Pancreas (tissue), 10 donors: ENCODE measurements at regions not wholly inside any gene's neighbourhood (a gene's known extent, or its start where the extent isn't known, plus 50 kb on each side); places are given as distances from the start of the nearest gene placed in this dataset.

ENCODE experiments used
- ATAC-seq, 4 donors: fragments of 200-7000 bp; cut with Tn5 transposase; one replicate each; pipeline versions ENCODE4 v1.8.0 to v1.9.1; 2020; ENCODE audit warnings: mild to moderate bottlenecking in 4 of 4, moderate library complexity in 4 of 4
- DNase-seq, 6 donors: peaks; one replicate each; pipeline ENCODE4 v3.0.0-alpha.2; 2020
- FAIRE-seq: peaks from 2 replicates; lab custom pipeline; 2012; peaks lifted over from hg19 to GRCh38; lab: Jason Lieb, UNC
- H3K27ac ChIP-seq, 4 donors: fragments of 200-600 bp; sonication (generic); 1 replicate in 3 of 4; 2 replicates in 1 of 4; pipeline versions ENCODE4 v1.5.0 to v1.8.0; 2020
- H3K27me3 ChIP-seq, 4 donors: fragments of 200-600 bp; one replicate each; pipeline ENCODE4 v1.8.0; 2021
- H3K36me3 ChIP-seq, 3 donors: fragments of 200-600 bp; sonication (generic) in 1 of 3; one replicate each; pipeline versions ENCODE4 v1.5.0 to v1.8.0; 2020 to 2021
- H3K4me1 ChIP-seq, 3 donors: fragments of 200-600 bp; one replicate each; pipeline ENCODE4 v1.8.0; 2021
- H3K4me3 ChIP-seq, 4 donors: fragments of 200-600 bp; sonication (generic) in 2 of 4; one replicate each; pipeline versions ENCODE4 v1.5.0 to v1.8.0; 2020 to 2021
- H3K9me3 ChIP-seq, 4 donors: fragments of 200-600 bp; one replicate each; pipeline ENCODE4 v1.8.0; 2021
- CTCF ChIP-seq, 4 donors: fragments of 200-600 bp; sonication (generic) in 3 of 4; IDR thresholded peaks; one replicate each; pipeline versions ENCODE4 v1.5.0 to v1.8.0; 2021; ENCODE audit warnings: antibody characterized with exemption in 4 of 4
- WGBS, 2 donors: extraction: QIAGEN DNeasy Blood & Tissue Kit; methylation state at CpG; one replicate each; pipeline ENCODE4 v1.1.7; 2013; 5-methylcytosine and 5-hydroxymethylcytosine counted together
- intact Hi-C, 3 donors: fragments of 100-400 bp; cut with DNase I; formaldehyde crosslinking; loops; one replicate each; pipeline versions ENCODE4 v1.11.1 to v1.14.2; 2022
- donor health status: healthy with polysubstance abuse.
- donor health status: DM: no; HTN: no; CAD: no; lungs with moderate emphysema.
- donor health status: DM: no; HTN: no; CAD: no.
- donor health status: control.
- donor health status: control.
- donor health status: Bipolar disorder and iron deficiency.
- donor health status: DM: yes; HTN: yes; CAD: no.
- donor health status: DM: no; HTN: no; CAD: no.
- donor health status: DM: no; HTN: no; CAD: no.
- donor health status: DM: yes; HTN: yes; CAD: no.

GRCh38 chr7:80330434-80330833 is 181.4 kb downstream of the GNAT3 start:
- no peak for TF ChIP-seq CTCF (IDR thresholded peaks at IDR 0.05)
- ATAC-seq (no peak), DNase-seq (no peak), FAIRE-seq (no peak)
- Histone ChIP-seq H3K9me3 (no peaks in the 10 kb centered on the region), H3K4me3 (no peak overlapping the region), H3K27ac (no peak overlapping the region), H3K36me3 (no peaks in the 10 kb centered on the region), H3K27me3 (no peaks in the 10 kb centered on the region), H3K4me1 (no peaks in the 10 kb centered on the region)
- intact Hi-C loops = no loop called here

- no peak for TF ChIP-seq CTCF (IDR thresholded peaks at IDR 0.05)
- no peak overlapping the region for H3K27ac ChIP-seq
- FAIRE-seq (no peak), ATAC-seq (no peak), DNase-seq (no peak)
- 38 to 46% methylated on average over 3 of the region's 3 CpGs for WGBS, 2 donors
- H3K27me3 ChIP-seq = no peaks in the 10 kb centered on the region
- H3K9me3 ChIP-seq = no peaks in the 10 kb centered on the region
- H3K4me3 ChIP-seq = no peak overlapping the region
- no peaks in the 10 kb centered on the region for H3K36me3 ChIP-seq
- H3K4me1 ChIP-seq = no peaks in the 10 kb centered on the region
- intact Hi-C loops = no loop called here
Observed at GRCh38 chr7:80324032-80324431, 187.8 kb downstream of the GNAT3 start.

- no peak for DNase-seq
- Histone ChIP-seq H3K27me3 (no peaks in the 10 kb centered on the region), H3K4me3 (no peak overlapping the region), H3K36me3 (no peaks in the 10 kb centered on the region), H3K27ac (no peak overlapping the region), H3K4me1 (no peaks in the 10 kb centered on the region), H3K9me3 (no peaks in the 10 kb centered on the region)
- peak; percentile 5 for FAIRE-seq
- no peak for TF ChIP-seq CTCF (IDR thresholded peaks at IDR 0.05)
- WGBS, 2 donors = 48 to 59% methylated on average over 2 of the region's 2 CpGs
- no peak for ATAC-seq
- intact Hi-C loops = no loop called here
Observed at GRCh38 chr7:80319461-80319860, 184.8 kb downstream of the GNAI1 start.

GRCh38 chr7:80318081-80318480 is 183.4 kb downstream of the GNAI1 start:
- no peak for TF ChIP-seq CTCF (IDR thresholded peaks at IDR 0.05)
- ATAC-seq (no peak), FAIRE-seq (no peak), DNase-seq (no peak)
- no peaks in the 10 kb centered on the region for H3K27me3 ChIP-seq
- 81 to 83% methylated on average over 3 of the region's 3 CpGs for WGBS, 2 donors
- no peaks in the 10 kb centered on the region for H3K9me3 ChIP-seq
- no peak overlapping the region for H3K27ac ChIP-seq
- H3K4me1 ChIP-seq = no peaks in the 10 kb centered on the region
- intact Hi-C loops = no loop called here
- no peaks in the 10 kb centered on the region for H3K36me3 ChIP-seq
- H3K4me3 ChIP-seq = no peak overlapping the region

GRCh38 chr7:80316811-80317210 is 182.2 kb downstream of the GNAI1 start:
- ATAC-seq (no peak), FAIRE-seq (no peak), DNase-seq (no peak)
- Histone ChIP-seq H3K27ac (no peak overlapping the region), H3K4me1 (no peaks in the 10 kb centered on the region), H3K36me3 (no peaks in the 10 kb centered on the region), H3K4me3 (no peak overlapping the region), H3K27me3 (no peaks in the 10 kb centered on the region), H3K9me3 (no peaks in the 10 kb centered on the region)
- intact Hi-C loops = no loop called here
- 77 to 79% methylated on average over 2 of the region's 2 CpGs for WGBS, 2 donors
- no peak for TF ChIP-seq CTCF (IDR thresholded peaks at IDR 0.05)
